ENCODE measurements at regions not wholly inside any gene's neighbourhood (a gene's known extent, or its start where the extent isn't known, plus 50 kb on each side); places are given as distances from the start of the nearest gene placed in this dataset.

- TF ChIP-seq CTCF (conservative IDR thresholded peaks at IDR 0.05; ENCODE audit: low read depth, low read length): no peak
- TF ChIP-seq EZH2 (IDR thresholded peaks at IDR 0.05; ENCODE audit: low read length, unreplicated experiment): no peak
Measured at GRCh38 chrX:114087543-114087942, 496.3 kb upstream of the HTR2C start.
